OCI-LY1 (cell line): ENCODE measurements at regions not wholly inside any gene's neighbourhood (a gene's known extent, or its start where the extent isn't known, plus 50 kb on each side); places are given as distances from the start of the nearest gene placed in this dataset.

ENCODE experiments used
- H2AFZ ChIP-seq: fragments of 200-600 bp; sonication (generic), shearing (Covaris generic); 2 replicates; pipeline ENCODE4 v1.6.0; 2014; ENCODE audit warnings: antibody characterized with exemption, mild to moderate bottlenecking, low read length
- H3F3A ChIP-seq: fragments of 200-600 bp; sonication (generic), shearing (Covaris generic); 2 replicates; pipeline ENCODE4 v1.6.0; 2014; ENCODE audit warnings: mild to moderate bottlenecking, antibody characterized with exemption, low read length, moderate library complexity; ENCODE audit not compliant: insufficient read depth
- H3K27ac ChIP-seq: fragments of 200-600 bp; sonication (generic); 2 replicates; pipeline ENCODE4 v1.5.1; 2014; ENCODE audit warnings: low read length, mixed run types, mild to moderate bottlenecking, low read depth; ENCODE audit not compliant: poor library complexity, severe bottlenecking
- H3K27me3 ChIP-seq: fragments of 200-600 bp; sonication (generic); 2 replicates; pipeline ENCODE4 v1.6.0; 2014; ENCODE audit warnings: antibody characterized with exemption, mild to moderate bottlenecking, low read length, moderate library complexity; ENCODE audit not compliant: insufficient read depth
- H3K36me3 ChIP-seq: fragments of 200-600 bp; sonication (generic); 2 replicates; pipeline ENCODE4 v1.6.1; 2014; ENCODE audit warnings: mild to moderate bottlenecking, antibody characterized with exemption, low read length, moderate library complexity, mixed read lengths; ENCODE audit not compliant: insufficient read depth
- H3K4me1 ChIP-seq: fragments of 200-600 bp; sonication (generic); 2 replicates; pipeline ENCODE4 v1.5.1; 2014; ENCODE audit warnings: mild to moderate bottlenecking, low read length, moderate library complexity; ENCODE audit not compliant: insufficient read depth, severe bottlenecking
- H3K4me2 ChIP-seq: fragments of 200-600 bp; sonication (generic), shearing (Covaris generic); 2 replicates; pipeline ENCODE4 v1.6.1; 2014; ENCODE audit warnings: low read length
- H3K4me3 ChIP-seq: fragments of 200-600 bp; sonication (generic); 2 replicates; pipeline ENCODE4 v1.5.1; 2014; ENCODE audit warnings: low read length, low read depth, mild to moderate bottlenecking, mixed read lengths; ENCODE audit not compliant: poor library complexity, severe bottlenecking
- H3K79me2 ChIP-seq: fragments of 200-600 bp; shearing (Covaris generic); 2 replicates; pipeline ENCODE4 v1.6.1; 2016; ENCODE audit warnings: mixed run types, low read length, mixed read lengths; ENCODE audit not compliant: insufficient read depth
- H3K9ac ChIP-seq: fragments of 200-600 bp; sonication (generic), shearing (Covaris generic); 2 replicates; pipeline ENCODE4 v1.6.1; 2014; ENCODE audit warnings: mild to moderate bottlenecking, low read length, mixed read lengths
- H3K9me2 ChIP-seq: fragments of 200-600 bp; sonication (generic), shearing (Covaris generic); 2 replicates; pipeline ENCODE4 v1.6.1; 2014; ENCODE audit warnings: low read depth, mild to moderate bottlenecking, low read length, mixed read lengths
- H3K9me3 ChIP-seq: fragments of 200-600 bp; shearing (Covaris generic); 2 replicates; pipeline ENCODE4 v1.6.1; 2014; ENCODE audit warnings: low read length, mixed read lengths
- H4K20me1 ChIP-seq: fragments of 200-600 bp; sonication (generic), shearing (Covaris generic); 2 replicates; pipeline ENCODE4 v1.6.0; 2016; ENCODE audit warnings: mild to moderate bottlenecking, low read length; ENCODE audit not compliant: insufficient read depth
- CTCF ChIP-seq: fragments of 200-600 bp; sonication (generic), shearing (Covaris generic); IDR thresholded peaks from 2 replicates; pipeline ENCODE4 v1.5.1; 2017; ENCODE audit warnings: mild to moderate bottlenecking, antibody characterized with exemption, low read length, moderate library complexity, mixed read lengths
- EZH2 ChIP-seq: fragments of 200-600 bp; sonication (generic), shearing (Covaris generic); IDR thresholded peaks from 2 replicates; pipeline ENCODE4 v1.8.0; 2017; ENCODE audit warnings: borderline replicate concordance, mixed run types, mild to moderate bottlenecking, antibody characterized with exemption, low read length, moderate library complexity, mixed read lengths

GRCh38 chr7:153939177-153939576 lies 113.0 kb upstream of the DPP6 start:
- no peaks in the 10 kb centered on the region; the same call in 1 of the 2 replicates for H3K27me3 ChIP-seq
- H3K9me2 ChIP-seq, result no peaks in the 10 kb centered on the region
- no peaks in the 10 kb centered on the region for H3K36me3 ChIP-seq
- no peak overlapping the region for H3K4me3 ChIP-seq
- H3K9me3 ChIP-seq, result no peaks in the 10 kb centered on the region
- H3K79me2 ChIP-seq, result no peaks in the 10 kb centered on the region
- no peak overlapping the region for H3K9ac ChIP-seq
- no peak overlapping the region for H2AFZ ChIP-seq
- H3K27ac ChIP-seq, result no peak overlapping the region
- no peaks in the 10 kb centered on the region for H3K4me1 ChIP-seq
- H3K4me2 ChIP-seq, result no peak overlapping the region
- no peaks in the 10 kb centered on the region for H3F3A ChIP-seq
- no peaks in the 10 kb centered on the region for H4K20me1 ChIP-seq
- TF ChIP-seq EZH2 (no peak), CTCF (no peak)

DNA sequence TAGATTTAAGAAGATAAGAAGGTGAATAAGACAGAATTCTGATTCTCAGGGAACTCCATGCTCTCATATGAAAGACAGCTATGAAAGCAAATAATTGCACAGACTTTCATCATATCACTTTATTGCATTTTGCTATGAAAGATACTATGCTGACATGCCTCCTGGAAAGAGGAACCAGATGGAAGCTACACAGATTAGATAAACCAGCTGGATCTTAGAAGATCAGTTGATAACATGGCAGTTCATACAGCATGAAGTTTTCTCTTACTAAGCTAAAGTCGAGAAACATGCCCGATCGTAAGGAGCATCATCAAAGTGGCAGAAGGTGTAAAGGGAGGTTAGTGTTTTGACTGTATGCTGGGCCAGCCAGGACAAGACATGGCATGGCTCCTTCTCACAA lies 112.5 kb upstream of the DPP6 start:
- Histone ChIP-seq H2AFZ (no peak overlapping the region), H3K9me2 (no peaks in the 10 kb centered on the region), H3K27me3 (no peaks in the 10 kb centered on the region; the same call in 1 of the 2 replicates), H3K9ac (no peak overlapping the region), H4K20me1 (no peaks in the 10 kb centered on the region), H3K4me2 (no peak overlapping the region), H3K36me3 (no peaks in the 10 kb centered on the region), H3K79me2 (no peaks in the 10 kb centered on the region), H3K27ac (no peak overlapping the region), H3K9me3 (no peaks in the 10 kb centered on the region), H3F3A (no peaks in the 10 kb centered on the region), H3K4me3 (no peak overlapping the region), H3K4me1 (no peaks in the 10 kb centered on the region)
- TF ChIP-seq EZH2 (no peak), CTCF (no peak)

GRCh38 chr7:153941061-153941460 lies 111.1 kb upstream of the DPP6 start:
- Histone ChIP-seq H3K4me1 (no peaks in the 10 kb centered on the region), H3K4me3 (no peak overlapping the region), H3K27ac (no peak overlapping the region), H4K20me1 (no peaks in the 10 kb centered on the region), H3K4me2 (no peak overlapping the region), H3F3A (no peaks in the 10 kb centered on the region), H3K36me3 (no peaks in the 10 kb centered on the region), H3K27me3 (no peaks in the 10 kb centered on the region), H3K9me3 (no peaks in the 10 kb centered on the region), H3K9me2 (no peaks in the 10 kb centered on the region), H3K79me2 (no peaks in the 10 kb centered on the region), H3K9ac (no peak overlapping the region), H2AFZ (no peak overlapping the region)
- TF ChIP-seq CTCF (no peak), EZH2 (no peak)
